ENCODE measurements at regions not wholly inside any gene's neighbourhood (a gene's known extent, or its start where the extent isn't known, plus 50 kb on each side); places are given as distances from the start of the nearest gene placed in this dataset.

GRCh38 chr13:111646456-111646855, 326.0 kb downstream of the TEX29 start:
- no peak overlapping the region for H3K4me3 ChIP-seq (ENCODE audit: low read depth, low read length)
- TF ChIP-seq, protein P1, sequence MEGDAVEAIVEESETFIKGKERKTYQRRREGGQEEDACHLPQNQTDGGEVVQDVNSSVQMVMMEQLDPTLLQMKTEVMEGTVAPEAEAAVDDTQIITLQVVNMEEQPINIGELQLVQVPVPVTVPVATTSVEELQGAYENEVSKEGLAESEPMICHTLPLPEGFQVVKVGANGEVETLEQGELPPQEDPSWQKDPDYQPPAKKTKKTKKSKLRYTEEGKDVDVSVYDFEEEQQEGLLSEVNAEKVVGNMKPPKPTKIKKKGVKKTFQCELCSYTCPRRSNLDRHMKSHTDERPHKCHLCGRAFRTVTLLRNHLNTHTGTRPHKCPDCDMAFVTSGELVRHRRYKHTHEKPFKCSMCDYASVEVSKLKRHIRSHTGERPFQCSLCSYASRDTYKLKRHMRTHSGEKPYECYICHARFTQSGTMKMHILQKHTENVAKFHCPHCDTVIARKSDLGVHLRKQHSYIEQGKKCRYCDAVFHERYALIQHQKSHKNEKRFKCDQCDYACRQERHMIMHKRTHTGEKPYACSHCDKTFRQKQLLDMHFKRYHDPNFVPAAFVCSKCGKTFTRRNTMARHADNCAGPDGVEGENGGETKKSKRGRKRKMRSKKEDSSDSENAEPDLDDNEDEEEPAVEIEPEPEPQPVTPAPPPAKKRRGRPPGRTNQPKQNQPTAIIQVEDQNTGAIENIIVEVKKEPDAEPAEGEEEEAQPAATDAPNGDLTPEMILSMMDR (IDR thresholded peaks at IDR 0.05; ENCODE audit: low read depth, low read length) = no peak

GRCh38 chr13:111648885-111649284, 328.4 kb downstream of the TEX29 start:
- TF ChIP-seq, protein P1 (IDR thresholded peaks at IDR 0.05; ENCODE audit: low read depth, low read length) = no peak
- H3K4me3 ChIP-seq (ENCODE audit: low read depth, low read length) = no peak overlapping the region

- TF ChIP-seq, protein P1 (IDR thresholded peaks at IDR 0.05; ENCODE audit: low read depth, low read length) = no peak
- H3K4me3 ChIP-seq (ENCODE audit: low read depth, low read length) = no peak overlapping the region
Observed at GRCh38 chr13:111650626-111651025, 330.2 kb downstream of the TEX29 start.

DNA sequence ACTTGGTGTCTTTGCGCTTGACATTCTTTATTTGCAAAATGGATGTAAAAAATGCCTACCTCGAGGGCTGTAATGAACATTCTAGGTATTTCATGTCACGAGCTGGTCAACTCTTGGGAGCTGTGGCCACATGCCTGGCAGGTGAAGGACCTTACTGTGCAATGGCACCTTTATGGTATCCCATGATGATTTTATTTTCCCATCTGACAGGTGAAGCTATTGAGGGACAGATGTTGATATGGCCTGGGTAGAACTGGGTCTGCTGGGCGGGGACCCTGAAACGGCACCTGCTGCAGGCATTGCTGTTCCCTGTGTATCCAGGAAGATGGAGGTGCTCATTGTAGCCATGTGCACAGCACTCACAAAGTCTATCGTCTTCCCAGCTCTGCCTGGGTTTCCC, 332.2 kb downstream of the TEX29 start:
- TF ChIP-seq, protein P1 (IDR thresholded peaks at IDR 0.05; ENCODE audit: low read depth, low read length) = no peak
- no peak overlapping the region for H3K4me3 ChIP-seq (ENCODE audit: low read depth, low read length)

DNA sequence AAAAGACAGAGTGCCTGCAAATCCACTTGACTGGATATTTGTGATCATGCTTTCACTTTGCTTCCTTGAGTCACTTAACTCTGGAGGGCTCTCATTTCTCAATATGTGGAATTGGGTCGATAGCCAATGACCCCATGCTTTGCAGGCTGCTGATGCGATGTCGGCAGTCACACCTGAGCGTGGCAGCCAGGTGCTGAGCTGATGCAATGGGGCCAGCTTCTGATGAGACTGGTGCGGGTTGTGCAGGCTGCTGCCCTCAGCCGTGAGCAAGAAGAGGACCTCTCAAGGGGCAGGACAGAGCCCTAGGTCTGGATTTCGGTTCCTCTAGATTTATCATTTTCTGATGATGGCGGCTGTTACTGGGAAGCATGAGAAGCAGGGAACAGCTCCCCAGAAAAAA, 334.1 kb downstream of the TEX29 start:
- no peak overlapping the region for H3K4me3 ChIP-seq (ENCODE audit: low read depth, low read length)
- TF ChIP-seq, protein P1 (IDR thresholded peaks at IDR 0.05; ENCODE audit: low read depth, low read length) = no peak

DNA sequence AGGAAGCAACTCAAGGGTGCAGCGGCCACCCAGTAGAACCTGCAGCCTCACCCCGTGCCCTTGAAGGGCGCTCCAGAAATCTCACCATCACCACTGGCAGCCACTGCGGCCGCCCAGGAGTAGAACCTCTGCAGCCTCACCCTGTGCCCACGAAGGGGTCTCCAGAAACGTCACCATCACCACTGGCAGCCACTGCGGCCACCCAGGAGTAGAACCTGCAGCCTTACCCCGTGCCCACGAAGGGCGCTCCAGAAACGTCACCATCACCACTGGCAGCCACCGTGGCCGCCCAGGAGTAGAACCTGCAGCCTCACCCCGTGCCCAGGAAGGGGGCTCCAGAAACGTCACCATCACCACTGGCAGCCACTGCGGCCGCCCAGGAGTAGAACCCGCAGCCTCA, 336.0 kb downstream of the TEX29 start:
- TF ChIP-seq, protein P1 (IDR thresholded peaks at IDR 0.05; ENCODE audit: low read depth, low read length) = no peak
- H3K4me3 ChIP-seq (ENCODE audit: low read depth, low read length) = no peak overlapping the region

DNA sequence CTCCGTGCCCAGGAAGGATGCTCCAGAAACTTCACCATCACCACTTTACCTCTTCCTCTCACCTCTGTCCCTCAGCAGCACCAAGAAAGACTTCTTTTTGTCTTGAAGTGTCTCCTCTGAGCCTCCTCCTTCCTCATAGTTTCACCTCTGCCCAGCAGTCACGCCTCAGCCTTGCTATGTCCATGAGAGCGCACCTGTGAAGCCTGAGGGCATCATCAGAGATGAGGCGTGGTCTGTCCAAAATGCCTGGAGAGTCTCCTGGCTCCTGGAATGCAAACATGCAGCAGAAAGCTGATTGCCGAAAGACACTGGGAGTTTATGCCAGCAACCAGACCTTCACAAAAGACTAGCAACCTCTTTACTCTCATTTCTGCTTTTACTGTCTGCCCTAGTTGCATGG, 336.6 kb downstream of the TEX29 start:
- H3K4me3 ChIP-seq (ENCODE audit: low read depth, low read length) = no peak overlapping the region
- TF ChIP-seq, protein P1 (IDR thresholded peaks at IDR 0.05; ENCODE audit: low read depth, low read length) = no peak

Measured in WI38 (cell line).